HG03095 (cell line): ENCODE measurements at regions not wholly inside any gene's neighbourhood (a gene's known extent, or its start where the extent isn't known, plus 50 kb on each side); places are given as distances from the start of the nearest gene placed in this dataset.

ENCODE experiments used
- ATAC-seq: cut with Tn5 transposase; IDR thresholded peaks from one replicate; pipeline ENCODE4 v1.9.1; 2021; ENCODE audit warnings: moderate library complexity; ENCODE audit not compliant: unreplicated experiment

DNA sequence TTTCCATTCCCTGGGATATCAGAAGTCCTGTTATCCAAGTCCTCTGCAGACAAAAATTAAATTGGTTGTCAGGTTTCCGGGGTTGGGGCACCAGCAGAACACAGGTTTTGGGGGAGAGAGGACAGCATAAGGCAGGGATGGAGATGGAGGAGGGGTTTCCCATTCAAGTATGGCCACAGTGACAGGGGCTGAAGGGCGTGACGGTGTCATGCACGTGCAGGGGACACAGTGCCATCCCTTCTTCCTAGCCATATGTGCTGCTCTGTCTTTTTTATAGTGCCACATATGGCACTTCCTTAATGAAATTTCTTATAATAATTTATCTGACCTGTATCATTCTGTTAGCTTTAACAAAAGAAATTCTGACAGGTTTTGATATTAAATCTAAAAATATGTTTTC is 259.2 kb downstream of the PTEN start:
- ATAC-seq, result no peak

- no peak for ATAC-seq
These were observed 262.3 kb downstream of the PTEN start for GRCh38 chr10:88125766-88126165.

DNA sequence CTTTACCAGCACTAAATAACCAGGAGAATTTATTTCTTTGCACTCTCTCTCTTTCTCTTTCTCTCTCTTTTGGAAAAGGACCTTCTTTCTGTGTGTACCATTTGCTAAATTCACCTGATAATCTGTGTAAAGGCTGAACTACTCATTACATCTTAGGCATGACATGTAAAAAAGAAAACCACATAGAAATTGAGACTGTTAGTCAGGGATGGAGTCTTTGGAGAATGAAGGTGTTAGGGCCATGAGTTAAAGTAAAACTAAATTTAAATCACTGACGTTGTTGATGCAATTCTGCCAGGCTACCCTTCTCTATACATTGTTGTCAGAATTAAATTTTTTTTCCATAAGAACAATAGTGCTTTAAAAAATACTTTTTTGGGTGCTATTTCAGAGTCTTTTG is 263.3 kb downstream of the PTEN start:
- ATAC-seq, result no peak

DNA sequence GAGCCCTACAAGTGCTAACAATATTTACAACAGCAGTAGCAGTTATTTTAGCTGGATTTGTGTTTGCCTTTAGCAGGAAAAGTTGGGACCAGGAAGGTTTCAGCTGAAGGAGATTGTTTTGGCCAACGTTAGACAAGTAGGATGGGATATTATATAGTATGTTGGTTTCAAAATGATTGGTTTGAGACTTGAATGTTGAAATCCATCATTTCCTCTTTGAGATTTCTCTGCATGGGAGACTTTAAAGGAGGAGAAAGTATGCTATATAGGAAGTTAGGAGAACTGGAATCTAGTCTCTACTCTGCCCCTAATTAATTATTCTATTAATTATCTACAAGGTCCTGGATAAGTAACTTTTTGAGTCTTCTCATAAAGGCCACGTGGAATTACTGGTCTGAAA is 263.8 kb downstream of the PTEN start:
- ATAC-seq, result no peak

- no peak for ATAC-seq
These were observed 264.3 kb downstream of the PTEN start for GRCh38 chr10:88127766-88128165.

GRCh38 chr10:88129013-88129412 is 265.6 kb downstream of the PTEN start:
- ATAC-seq, result no peak

- no peak for ATAC-seq
These were observed 267.5 kb downstream of the PTEN start for GRCh38 chr10:88130912-88131311.

GRCh38 chr10:88131511-88132139 is 268.2 kb downstream of the PTEN start:
- no peak for ATAC-seq

DNA sequence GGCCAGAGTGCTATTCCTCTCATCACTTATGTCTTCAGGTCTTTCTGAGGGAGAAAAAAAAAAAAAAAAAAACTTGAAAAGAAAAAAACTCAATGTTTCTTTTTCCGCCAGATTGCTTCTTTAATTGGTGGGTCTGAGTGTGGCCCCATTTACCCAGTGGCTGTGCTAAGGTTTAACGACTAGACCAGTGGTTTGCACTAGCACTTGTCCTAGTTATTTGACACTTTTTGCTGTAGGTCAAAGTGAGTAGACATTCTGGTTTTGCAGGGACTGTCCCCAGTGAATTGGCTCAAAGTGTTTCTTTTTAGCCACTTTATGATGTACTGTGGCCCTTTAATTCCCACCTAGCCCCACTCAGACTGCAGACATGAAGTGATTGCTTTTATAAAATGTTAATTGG is 273.3 kb downstream of the PTEN start:
- no peak for ATAC-seq

DNA sequence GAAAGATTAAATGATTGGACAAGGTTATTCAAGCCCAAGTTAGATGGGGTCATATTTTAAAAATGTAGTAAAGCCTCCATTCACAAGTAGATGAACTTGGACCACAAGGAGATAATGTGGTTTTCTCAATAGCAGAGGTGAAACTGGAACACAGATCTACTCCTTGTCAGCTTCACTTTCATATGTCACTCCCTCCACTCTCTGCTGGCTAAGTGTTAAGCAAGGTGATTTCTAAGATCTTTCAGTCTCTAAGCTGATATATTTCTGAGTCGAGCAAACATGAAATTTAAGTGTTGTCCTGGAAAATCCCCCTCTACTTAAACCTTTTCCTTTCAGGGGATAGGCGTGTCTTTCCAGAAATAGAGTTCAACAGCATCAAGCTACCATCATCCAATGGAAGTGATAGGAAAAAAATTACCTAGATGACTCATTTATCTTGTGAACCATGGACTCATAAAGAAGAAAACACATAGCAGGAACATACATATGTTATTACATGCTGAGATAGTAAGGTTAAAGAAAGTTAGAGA is 275.0 kb downstream of the PTEN start:
- ATAC-seq, result peak; percentile 85

GRCh38 chr10:88147000-88147798 is 283.8 kb downstream of the PTEN start:
- no peak for ATAC-seq

DNA sequence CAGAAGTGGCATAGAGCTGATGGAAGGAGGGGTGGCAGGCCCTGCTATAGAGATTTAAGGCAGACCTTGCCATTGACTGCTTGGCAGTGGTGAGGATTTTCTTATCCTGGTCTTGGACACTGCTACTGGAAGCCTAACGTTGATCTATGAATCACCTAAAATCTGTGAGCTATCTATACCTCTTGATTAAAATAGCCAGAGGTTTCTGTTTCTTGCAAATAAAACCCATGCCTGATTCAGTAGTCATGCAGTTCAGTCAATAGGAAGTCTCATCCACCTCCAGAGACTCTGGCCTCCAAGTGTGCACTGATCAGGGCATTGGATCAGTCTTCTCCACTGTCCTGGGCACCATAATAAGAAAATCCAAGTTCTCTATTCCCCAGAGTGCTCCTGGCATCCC is 286.5 kb downstream of the PTEN start:
- no peak for ATAC-seq

DNA sequence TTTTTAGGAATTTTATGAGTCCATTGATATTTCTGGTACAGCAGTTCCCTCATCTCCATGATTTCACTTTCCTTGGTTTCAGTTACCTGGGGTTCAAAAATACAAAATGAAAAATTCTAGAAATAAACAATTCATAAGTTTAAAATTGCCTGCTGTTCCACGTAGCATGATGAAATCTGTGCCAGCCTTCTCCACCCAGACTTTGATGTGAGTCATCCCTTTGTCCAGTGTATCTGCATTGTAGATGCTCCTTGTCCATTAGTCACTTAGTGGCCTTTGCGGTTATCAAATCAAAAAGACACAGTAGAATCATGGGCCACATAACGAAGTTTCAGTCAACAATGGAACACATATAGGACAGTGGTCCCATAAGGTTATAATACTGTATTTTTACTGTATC is 286.9 kb downstream of the PTEN start:
- no peak for ATAC-seq

DNA sequence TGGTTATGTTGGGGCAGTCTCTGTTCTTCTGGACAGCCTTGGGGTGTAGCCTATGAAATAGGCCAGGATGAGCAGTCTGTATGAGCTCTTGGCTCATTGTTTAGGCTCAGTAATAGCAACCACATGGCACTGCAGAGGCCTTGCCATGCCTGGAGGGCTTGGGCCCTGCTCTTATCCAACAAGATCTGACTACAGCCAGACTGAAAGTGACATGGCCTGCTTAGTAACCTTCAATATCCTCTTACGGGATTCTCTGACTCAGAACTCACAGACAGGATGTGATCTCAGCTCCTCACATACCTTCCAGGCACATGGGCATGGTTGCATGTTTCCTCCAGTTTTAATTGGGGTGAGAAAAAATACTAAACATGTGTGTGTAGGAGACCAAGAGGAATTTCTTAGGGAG is 289.3 kb downstream of the PTEN start:
- ATAC-seq, result peak; percentile 80

GRCh38 chr10:88154596-88155250 is 291.3 kb downstream of the PTEN start:
- no peak for ATAC-seq

DNA sequence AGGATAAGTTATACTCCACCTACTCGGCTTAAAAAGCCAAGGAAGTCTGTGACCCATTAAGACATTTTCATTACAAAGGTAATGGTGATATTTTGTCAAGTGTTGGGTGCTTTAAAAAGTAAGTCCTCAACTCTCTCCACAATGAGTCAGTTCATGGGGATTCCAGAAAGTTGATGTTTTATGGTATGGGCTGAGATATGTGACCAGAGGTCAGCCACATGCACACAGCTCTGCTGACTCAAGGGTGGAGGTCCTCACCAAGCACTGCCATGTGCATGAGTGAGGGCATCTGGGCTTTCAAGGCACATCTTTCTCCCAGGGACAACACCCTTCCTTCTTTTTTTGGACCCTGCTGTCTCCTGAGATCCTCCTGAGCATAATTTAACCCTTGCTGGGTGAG is 292.9 kb downstream of the PTEN start:
- no peak for ATAC-seq

- ATAC-seq, result no peak
These were observed 294.6 kb downstream of the PTEN start for GRCh38 chr10:88157981-88158465.

DNA sequence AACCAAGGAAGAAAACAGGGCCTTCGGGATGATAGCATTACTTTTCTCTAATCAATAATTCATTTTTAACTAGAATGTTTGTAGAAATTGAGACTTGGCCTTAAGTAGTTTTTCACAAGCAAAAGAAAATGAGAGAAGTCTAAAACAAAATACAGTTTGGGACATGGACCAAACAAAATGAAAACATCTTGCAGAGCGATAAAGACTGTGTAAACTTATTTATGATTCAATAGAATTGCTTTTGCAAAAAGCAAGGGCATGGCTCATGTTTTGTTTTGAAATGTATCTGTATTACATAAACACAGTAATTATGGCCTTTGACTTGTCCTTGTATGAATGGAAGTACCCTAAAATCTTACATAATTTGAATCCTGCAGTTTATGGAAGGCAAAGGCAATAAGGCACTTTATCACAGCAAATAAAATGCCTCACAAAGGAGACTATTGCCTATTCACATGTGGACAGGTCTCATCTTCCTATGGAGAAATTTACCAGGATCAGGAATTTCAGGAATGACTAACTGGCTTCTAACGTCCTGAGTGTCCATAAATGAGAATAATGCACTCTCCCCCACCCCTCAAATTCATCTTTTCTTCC is 295.2 kb downstream of the PTEN start:
- ATAC-seq, result no peak

DNA sequence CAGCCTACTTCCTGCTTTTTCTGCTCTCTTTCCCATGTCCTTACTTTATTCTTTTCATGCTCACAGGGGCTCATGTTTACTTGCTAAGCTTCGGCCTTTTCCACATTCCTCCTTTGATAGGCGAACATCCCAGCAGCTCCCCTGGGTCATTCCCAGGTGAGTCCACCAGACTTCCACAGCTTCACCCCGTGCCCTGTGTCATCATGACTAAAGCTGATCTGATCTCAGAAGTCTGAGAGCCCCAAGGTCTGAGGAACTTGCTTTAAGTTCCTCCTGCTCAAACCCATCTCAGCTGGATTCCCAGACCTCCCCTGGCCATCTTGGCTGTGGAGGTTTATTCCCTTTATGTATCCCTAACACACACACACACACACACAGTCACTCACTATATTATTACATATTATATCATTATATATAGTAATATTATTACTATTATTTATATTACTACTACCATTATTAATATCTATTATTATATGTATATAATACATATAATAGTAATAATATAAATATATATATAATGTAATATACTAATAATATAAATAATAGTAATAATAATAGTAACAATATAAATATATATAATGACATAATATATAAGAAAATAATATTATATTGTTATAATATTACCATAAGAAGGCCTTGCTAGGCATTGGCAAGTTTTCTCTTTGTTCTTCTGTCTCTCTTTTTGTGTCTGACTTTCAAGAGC is 295.9 kb downstream of the PTEN start:
- ATAC-seq, result no peak

- ATAC-seq, result no peak
These were observed 297.6 kb downstream of the PTEN start for GRCh38 chr10:88161070-88161469.

DNA sequence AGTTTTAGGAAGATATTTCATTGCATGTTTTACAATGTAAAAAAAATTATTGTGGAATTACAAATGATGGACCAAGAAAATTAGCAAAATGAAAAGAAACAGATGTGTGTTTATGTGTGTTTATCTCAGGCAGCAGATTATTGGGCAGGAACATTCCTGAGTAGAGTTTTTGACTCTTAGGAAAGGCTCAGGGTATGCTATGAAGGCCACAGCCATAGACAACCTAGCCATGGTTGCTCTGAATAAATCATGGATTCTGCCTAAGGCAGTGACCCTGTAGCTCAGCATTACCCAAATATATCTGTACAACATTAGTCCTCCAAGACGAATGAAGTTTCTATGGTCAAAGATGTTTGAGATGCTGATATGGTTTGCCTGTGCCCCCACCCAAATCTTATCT is 298.3 kb downstream of the PTEN start:
- no peak for ATAC-seq
